GM18873 (cell line): ENCODE measurements at regions not wholly inside any gene's neighbourhood (a gene's known extent, or its start where the extent isn't known, plus 50 kb on each side); places are given as distances from the start of the nearest gene placed in this dataset.

ENCODE experiments used
- ATAC-seq: cut with Tn5 transposase; IDR thresholded peaks from one replicate; pipeline ENCODE4 v1.9.1; 2021; ENCODE audit warnings: mild to moderate bottlenecking, moderate library complexity, moderate number of reproducible peaks; ENCODE audit not compliant: unreplicated experiment, low FRiP score

DNA sequence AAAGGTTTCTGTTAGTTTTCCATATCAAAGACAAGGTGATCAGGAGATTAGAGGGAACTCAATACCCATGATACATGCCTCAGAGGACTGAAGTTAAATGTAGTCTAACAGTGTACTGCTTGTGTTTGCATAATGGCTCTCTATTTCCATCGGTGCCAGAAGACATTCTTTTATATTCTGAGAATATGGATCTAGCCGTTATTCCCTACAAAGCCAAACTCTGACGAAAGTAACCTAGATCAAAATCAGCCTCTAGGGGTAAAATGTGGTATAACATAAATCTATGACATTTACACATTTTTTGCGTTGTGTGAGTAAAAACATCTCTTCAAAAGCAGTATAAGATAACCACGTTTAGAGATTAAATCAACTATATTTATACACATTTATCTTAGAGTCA, 2232.7 kb downstream of the PCDH9 start:
- no peak for ATAC-seq

DNA sequence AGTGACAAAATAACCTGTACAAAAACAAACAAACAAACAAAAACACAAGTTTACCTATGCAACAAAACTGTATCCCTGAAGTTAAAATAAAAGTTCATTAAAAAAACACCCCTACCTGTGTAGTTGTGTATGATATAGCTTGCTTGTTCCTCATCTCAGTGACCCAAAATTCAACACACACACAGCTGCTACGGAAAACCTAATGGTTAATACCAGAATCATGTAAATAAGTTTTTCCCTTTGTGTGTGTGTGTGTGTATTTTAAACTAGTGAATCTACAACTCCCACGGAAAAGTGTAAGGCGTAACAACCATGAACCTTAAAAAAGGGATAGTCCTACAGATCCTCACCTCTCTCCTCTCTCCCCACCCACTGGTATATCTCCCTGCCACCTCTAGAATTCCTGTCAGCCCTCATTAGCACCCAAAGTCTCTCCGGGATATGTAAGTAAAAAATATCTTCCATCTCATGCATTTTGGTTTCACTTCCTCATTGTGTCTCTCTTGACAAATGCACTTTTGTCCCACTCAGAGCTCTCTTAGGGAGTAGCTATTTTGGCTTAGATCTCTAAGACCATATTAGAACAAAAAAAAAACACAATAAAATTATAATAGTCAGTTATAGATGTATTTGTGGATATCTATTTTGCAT, 2236.5 kb downstream of the PCDH9 start:
- no peak for ATAC-seq

DNA sequence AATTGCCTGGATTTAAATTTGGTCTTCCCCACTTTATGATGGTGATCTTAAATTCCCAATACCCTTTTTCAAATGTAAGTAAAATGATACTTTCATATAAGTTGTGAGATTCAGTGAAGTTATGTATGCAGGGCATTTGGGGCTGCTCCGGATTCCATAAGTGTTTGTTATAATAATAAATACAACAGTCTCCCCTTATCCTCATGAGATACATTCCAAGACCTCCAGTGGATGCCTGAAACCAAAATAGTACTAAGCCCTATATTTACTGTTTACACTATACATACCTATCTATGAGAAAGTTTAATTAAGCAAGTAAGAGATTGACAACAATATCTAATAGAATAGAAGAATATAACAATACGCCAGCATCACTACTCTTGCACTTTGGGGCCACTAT, 2237.8 kb downstream of the PCDH9 start:
- ATAC-seq: no peak

DNA sequence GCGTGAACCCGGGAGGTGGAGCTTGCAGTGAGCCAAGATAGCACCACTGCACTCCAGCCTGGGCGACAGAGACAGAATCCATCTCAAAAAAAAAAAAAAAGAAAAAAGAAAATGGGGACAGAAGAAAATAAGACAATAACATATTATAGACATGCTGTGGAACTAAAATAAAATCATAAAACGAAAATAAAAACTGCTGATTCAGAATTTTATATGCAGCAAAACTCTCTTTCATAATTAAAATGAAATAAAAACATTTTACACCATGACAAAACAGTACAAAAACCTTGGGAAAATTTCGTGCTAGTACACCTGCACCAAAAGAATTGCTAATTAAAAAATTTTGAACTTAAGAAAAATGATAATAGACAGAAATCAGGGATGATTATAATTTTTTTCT, 2245.1 kb downstream of the PCDH9 start:
- ATAC-seq: no peak

DNA sequence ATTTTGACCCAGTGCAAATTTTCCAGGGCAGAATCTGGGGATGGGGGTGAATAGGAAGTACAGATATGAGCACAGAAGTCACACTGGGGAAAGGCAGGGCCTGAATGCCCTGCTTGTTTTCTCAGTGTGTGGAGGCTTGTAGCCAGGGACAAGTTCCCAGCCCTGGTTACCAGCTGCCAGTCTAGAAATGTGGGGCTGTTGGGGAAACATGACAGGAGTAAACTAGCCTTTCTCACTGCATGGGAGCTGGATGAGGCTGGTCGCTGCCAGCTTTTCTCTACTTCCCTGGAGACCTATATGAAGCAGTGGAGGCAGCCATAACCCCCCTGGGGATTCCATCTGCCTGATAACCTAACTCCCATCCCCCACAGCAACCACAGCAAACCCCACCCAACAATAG, 2267.7 kb downstream of the PCDH9 start:
- no peak for ATAC-seq

DNA sequence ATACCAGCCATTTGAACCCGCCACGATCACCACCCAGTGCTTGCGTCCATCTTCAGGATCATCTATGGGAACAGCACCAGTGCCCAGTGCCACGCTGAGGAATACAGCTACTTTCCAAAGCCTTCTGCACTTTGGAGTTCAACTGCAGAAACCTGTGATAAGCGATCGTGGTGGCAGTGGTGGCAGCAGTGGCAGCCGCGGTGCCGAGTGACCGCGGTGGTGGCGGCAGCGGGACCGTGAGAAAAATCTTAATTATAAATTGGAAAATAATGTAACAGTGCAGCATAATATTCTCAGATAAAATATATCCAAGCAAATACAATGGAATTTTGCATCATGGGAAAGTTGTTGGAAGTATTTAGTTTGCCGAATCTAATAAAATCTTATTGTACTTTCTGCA, 2270.9 kb downstream of the PCDH9 start:
- ATAC-seq: no peak

DNA sequence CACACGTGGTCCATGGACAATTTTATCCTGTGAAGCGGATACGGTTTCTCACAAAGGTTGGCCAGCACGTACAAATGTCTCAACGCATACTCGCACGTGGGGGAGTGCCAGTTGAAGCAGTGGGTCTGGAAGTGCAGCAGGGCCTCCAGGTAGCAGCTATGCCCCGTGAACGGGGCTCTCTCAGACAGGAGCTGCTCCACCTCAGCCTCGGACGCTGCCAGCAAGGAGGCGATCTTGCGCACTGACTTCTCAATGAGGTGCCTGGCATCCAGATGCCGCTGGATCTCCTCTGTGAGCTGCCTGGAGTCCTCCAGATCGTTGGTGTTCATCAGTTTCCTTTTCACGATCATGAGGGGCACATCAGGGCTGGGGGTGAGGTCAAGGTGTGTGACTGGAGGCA, 2272.0 kb downstream of the PCDH9 start:
- no peak for ATAC-seq

DNA sequence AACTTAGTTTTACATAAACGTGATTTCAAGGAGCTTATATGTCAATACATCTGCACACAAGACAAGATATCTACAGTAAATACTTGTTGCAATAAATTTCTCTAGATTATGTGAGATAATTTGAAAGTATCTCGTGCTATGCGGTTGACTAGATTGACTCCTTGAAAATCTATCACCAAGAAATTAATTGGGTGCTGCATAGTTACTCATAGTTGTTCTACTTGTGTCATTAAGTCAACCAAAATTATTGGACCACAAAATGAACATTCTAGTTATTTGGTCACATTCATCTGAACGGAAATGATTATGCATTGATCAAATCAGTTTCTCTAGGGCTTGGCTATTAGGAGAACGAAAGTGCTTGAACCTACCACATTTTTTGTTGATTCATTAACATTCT, 2291.5 kb downstream of the PCDH9 start:
- no peak for ATAC-seq

DNA sequence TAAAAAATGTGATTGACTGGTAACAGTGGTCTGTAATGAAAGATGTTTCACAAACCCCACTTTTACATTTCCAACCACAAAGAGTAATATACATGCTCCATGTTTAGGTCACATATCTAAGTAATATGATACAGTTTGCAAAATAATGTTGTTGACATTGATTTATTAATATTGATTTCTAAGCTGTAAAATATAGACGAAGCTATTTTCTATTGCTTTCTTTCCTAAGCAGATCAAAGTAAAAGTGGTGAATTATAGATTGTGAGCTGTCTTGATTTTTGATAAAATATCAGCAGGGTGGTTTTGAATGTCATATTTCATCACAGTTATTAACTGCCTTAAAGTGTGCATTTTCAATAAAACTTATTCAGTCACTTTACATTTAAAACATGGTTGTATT, 2292.8 kb downstream of the PCDH9 start:
- no peak for ATAC-seq

DNA sequence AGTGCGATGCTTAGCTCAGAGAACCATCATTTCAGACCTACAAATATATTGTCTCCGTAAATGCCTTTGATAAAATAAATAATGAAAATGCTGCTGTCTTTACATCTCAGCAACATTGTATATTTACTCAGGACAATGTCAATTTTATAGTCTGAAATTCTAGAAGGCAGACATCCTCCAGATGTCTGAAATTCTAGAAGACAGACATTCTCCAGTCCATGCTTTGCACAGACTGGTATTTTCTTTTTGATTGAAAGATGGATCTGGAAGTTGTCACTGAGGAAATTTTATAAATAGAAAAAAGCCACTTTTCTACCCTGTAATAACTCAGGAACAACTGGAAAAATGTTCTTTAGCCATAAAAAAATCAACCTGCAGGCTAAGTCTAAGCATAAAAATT, 2293.3 kb downstream of the PCDH9 start:
- no peak for ATAC-seq

DNA sequence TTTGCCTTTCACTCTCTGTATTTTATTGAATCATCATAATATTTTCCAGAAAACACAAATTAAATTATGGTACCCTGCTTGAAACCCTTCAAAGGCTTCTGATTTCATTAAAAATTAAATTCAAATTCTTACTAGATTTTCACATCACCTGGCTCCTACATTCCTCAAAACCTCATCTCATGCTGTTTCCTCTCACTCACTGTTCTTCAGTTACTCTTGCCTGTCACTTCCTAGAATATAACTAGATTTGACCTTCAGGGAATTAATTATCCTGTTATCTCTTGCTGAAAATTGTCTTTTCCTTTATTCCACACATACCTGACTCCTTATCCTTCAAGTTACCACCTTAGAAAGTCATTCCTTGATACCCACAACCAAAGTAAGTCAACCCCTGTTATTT, 2294.7 kb downstream of the PCDH9 start:
- no peak for ATAC-seq

DNA sequence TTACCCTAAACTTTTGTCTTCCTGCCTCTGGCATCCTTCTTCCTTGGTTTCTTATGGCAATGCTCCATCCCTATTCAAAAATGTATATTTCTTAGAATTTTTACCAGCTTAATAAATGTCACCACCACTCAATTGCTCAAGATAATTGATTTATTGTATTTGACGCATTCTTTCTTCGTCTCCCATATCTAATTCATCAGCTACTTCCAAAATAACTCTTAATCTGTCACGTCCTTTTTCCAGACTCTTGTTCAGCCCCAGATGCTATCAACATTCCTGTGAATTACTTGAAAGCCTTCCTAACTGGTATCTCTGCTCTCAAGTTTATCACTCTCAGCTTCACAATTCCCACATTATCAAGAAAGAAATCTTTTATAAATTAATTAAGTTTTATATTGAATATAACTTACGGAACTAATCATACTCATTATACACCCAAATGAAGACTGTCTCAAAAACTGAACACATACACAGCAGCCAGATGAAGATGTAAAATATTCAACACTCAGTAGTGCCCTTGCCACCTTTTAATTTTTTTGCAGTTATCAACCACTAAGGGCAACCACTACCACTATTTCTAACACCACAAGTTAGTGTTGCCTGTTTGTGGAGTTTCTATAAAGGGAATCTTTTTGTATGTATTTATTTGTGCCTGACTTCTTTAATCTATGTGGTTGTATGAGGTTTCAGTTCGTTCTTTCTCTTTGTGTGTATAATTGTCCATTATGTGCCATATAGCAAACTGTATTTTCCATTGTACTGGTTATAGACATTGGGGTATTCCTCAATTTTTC, 2295.4 kb downstream of the PCDH9 start:
- ATAC-seq: no peak

DNA sequence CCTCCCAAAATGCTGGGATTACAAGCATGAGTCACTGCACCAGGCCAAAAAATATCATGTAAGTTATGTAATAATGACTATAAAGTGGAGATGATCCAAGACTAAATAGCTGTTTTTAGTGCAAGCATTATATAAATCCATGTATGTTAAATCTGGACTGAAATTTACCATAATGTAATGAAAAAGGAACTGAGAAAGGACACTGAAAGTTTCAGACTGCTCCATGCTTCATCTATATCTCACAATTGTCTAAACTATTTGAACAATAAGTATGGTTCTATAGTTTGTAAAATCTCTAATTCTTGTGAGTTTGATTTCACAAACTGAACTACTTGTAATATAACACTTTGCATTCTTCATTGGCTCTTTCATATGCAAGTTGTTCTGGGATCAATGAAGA, 2299.5 kb downstream of the PCDH9 start:
- ATAC-seq: no peak

DNA sequence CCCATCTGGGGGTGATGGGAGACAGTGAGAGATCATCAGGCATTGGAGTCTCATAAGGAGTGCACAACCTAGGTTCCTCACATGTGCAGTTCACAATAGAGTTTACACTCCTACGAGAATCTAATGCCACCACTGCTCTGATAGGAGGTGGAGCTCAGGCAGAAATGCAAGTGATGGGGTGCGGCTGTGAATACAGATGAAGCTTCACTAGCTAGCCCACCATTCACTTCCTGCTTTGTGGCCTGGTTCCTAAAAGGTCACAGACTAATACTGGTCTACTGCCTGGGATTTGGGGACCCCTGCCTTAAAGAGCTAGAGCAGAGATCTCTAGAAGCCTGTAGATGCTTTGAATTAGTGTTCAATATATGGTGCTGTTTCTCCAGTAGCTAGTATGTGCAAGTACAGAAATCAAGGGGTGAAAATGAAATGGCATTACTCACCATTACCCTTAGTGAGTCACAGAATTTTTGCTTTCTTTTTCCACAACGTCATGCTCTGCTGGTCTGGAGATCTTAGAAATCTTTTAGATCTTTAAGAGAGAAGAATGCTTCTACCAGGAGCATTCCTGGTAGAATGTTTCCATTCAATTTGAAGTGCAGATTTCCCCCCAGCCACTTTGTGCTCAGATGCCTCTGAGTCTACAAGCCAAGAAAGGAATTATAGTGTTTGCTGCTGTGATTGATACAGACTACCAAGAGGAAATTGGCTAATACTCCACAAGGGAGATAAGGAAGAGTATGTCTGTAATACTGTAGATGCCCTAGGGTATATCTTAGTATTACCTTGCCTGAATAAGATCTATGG, 2301.2 kb downstream of the PCDH9 start:
- no peak for ATAC-seq

DNA sequence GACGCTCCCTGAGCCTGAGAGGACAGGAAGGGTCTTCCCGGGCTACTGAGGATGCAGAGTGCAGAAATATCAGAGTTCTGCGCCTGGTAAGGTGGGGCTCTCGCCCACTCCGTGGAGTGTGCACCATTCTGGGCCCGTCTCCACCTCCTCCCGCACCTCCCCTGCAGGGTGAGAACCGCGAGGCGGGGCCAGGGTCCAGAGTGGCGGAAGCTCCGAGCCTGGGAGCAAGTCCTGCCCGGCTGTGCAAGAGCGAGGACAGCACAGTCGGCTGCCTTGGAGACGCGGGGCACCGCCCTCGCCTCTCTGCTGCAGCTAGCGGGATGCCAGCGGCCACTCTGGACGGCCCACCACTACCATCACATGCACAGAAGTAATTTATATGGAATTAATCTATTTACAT, 2304.4 kb downstream of the PCDH9 start:
- ATAC-seq: no peak

DNA sequence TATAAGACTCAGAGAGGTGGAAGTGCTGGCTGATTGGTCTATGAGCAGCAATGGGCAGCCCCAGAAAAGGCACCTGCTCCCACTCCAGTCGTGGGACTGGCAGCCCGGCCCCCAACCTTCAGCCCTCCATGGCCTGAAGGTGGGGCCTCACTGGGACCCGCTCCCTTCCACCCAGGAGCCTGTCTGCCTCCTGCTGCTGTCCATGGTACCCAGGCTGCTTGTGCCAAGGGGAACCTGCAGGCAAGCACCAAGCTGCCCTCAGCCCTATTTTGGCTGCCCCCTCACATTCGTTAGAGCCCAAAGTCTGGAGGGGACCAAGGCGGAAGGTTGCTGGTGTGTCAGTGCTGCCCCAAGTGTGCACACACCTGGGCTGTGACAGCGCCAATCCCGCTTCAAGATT, 2304.9 kb downstream of the PCDH9 start:
- no peak for ATAC-seq

DNA sequence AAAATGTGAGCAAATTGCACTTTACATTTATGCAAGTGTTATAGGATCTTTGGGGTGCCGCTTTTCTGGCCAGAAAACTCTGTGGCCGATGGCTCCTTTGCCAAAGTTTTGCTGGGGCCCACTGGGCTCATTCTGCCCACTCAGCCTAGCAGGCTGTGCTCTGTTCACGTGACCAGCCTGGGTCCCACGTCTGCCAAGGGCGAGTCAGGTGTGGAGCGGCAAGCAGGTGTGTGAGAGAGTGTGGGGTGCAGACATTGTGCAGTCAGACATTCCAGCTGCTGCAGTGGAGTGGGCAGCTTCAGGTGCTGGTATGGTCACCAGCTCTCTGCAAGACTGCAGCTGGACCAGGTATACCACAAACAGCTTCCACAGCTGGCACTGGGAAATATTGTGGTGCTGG, 2305.7 kb downstream of the PCDH9 start:
- ATAC-seq: no peak

DNA sequence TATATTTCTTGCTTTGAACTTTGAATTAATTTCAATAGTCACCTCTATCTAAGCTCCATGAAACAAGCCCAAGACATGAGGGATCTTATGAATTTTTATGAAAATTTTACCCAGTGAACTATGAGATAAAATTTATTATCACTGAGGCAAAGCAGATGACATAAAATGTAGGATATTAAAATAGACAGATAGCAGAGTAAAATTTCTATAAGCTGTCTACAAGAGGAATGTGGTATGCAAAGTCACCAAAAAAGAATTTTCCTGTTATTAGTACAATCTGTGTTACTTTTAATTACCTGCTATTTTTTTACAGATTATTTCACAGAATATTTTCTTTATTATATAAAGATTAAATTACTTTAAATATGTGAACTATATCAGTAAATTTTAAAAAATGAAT, 2312.6 kb downstream of the PCDH9 start:
- ATAC-seq: no peak

DNA sequence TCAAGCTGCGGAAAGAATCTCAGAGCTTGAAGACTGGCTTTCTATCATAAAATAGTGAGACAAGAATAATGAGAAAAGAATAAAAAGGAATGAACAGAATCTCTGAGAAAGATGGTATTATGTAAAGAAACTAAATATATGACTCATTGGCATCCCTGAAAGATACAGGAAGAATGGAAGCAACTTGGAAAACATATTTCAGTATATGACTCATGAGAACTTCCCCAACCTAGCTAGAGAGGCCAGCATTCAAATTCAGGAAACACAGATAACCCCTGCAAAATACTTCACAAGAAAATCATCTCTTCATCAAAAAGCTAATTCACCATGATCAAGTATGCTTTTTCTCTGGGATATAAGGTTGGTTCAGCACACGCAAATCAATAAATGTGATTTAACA, 2318.0 kb downstream of the PCDH9 start:
- ATAC-seq: no peak

DNA sequence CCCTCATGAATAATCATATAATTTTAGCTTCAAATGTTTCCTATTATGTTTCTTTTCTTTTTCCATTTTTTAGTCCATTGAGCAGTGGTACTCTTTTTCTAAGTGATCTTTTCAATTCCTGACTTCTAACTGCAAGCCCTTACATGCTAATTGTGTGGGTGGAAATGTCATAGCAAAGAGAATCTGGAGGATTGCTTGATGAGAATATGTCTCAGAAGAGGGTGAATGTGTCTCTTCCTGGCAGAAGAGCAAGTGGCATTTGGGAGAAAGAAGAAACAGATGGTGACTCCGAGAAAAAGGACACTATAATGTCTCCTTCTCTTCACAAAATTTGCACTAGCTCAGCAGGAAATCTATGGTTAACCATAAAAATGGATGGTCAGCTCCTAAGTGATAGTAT, 2320.0 kb downstream of the PCDH9 start:
- ATAC-seq: no peak

DNA sequence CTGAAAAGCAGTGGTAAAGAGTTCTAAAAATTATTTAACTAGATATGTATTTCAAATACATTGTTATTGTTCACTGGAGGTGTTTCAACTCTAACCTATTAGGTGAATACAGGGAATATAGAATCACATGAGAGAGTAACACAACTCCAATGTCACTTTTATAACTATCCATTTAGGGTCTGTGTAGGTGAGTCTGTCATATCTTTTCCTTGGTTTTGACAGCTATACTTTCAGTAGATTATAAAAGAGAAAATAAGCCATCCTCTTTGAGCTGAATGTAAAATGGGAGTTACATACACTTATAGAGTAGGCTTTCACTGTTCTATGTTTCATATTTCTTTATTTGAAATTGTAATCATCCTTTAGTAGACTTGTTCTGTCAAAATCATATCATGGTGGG, 2321.0 kb downstream of the PCDH9 start:
- ATAC-seq: no peak

DNA sequence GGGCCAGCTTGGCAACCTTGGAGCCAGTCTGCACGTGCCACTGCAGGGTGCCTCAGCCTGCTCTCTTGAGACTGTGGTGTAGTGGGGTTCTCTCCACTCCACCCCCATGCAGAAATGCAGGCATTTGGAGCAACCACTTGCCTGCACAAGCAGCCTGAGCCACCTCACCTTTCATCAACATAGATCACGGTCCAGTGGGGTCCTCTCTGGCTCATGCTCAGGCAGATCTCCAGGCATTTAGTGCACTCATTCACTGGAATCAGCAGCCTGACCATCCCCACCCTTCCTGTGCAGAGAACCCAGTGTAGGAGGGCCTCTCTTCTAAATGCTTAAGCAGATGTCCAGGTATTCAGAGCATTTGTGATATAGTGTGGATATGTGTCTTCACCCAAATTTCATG, 2330.1 kb downstream of the PCDH9 start:
- ATAC-seq: no peak
